ENCODE measurements at regions not wholly inside any gene's neighbourhood (a gene's known extent, or its start where the extent isn't known, plus 50 kb on each side); places are given as distances from the start of the nearest gene placed in this dataset.

- TF ChIP-seq, protein P1, sequence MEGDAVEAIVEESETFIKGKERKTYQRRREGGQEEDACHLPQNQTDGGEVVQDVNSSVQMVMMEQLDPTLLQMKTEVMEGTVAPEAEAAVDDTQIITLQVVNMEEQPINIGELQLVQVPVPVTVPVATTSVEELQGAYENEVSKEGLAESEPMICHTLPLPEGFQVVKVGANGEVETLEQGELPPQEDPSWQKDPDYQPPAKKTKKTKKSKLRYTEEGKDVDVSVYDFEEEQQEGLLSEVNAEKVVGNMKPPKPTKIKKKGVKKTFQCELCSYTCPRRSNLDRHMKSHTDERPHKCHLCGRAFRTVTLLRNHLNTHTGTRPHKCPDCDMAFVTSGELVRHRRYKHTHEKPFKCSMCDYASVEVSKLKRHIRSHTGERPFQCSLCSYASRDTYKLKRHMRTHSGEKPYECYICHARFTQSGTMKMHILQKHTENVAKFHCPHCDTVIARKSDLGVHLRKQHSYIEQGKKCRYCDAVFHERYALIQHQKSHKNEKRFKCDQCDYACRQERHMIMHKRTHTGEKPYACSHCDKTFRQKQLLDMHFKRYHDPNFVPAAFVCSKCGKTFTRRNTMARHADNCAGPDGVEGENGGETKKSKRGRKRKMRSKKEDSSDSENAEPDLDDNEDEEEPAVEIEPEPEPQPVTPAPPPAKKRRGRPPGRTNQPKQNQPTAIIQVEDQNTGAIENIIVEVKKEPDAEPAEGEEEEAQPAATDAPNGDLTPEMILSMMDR (IDR thresholded peaks at IDR 0.05), result no peak
These were observed 114.4 kb downstream of the TENT4A start for GRCh38 chr5:6827526-6828219.

- TF ChIP-seq, protein P1 (IDR thresholded peaks at IDR 0.05), result no peak
These were observed 116.0 kb downstream of the TENT4A start for GRCh38 chr5:6829150-6829784.

DNA sequence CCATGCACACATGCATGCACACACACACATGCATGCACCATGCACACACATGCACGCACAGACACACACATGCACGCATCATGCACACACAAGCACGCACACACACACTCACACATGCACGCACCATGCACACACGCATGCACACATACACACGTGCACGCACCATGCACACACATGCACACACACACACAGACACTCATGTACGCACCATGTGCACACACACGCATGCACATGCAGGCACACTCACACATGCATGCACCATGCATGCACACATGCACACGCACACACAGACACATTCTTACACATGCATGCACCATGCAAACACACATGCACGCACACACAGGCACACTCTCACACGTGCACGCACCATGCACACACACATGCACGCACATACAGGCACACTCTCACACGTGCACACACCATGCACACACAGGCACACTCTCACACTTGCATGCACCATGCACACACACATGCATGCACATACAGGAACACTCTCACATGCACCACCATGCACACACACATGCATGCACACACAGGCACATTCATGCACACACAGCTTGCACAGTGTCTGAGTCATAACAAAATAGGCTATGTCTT, 117.5 kb downstream of the TENT4A start:
- TF ChIP-seq, protein P1 (IDR thresholded peaks at IDR 0.05), result no peak

DNA sequence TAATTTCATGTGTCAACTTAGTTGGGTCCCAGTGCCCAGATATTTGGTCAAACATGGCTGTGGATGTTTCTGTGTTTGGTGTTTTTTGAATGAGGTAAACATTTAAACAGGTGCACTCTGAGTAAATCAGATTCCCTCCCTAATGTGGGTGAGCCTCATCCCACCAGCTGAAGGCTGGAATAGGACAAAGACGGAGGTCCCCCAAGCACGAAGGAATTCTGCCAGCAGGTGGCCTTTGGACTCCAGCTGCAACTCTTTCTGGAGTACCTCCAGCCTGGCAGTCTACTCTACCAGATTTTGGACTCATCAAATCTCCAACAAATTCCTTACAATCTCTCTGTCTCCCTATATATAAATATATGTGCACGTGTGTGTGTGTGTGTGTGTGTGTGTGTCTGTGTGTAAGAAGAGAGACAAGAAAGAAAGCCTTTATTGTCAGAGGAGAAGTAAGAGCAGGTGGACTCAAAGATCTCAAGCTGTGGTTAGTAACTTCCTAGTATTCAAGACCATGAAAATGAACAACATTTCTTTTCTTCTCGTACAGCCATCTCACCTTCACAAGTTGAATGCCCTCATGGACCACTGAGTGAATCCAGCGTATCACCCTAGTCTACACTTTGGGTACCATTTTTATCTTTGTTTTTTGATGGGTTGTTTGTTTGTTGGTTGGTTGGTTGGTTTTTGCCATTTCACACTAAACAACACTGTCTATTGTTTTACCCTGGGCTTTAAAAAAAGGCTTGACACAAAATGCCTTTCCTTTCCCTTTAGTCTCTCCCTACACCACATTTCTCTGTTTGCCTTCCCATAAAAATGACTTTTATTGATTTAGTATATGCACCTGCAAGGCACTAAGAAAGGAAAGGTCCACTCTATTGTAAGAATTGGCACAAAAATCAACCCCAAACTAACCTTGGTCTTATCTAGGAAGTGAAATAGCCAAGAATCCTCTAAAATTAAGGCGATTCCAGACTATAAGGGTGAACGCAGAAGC, 118.7 kb downstream of the TENT4A start:
- TF ChIP-seq, protein P1 (IDR thresholded peaks at IDR 0.05), result no peak

- TF ChIP-seq, protein P1 (IDR thresholded peaks at IDR 0.05), result no peak
These were observed 119.8 kb downstream of the TENT4A start for GRCh38 chr5:6832994-6833393.

DNA sequence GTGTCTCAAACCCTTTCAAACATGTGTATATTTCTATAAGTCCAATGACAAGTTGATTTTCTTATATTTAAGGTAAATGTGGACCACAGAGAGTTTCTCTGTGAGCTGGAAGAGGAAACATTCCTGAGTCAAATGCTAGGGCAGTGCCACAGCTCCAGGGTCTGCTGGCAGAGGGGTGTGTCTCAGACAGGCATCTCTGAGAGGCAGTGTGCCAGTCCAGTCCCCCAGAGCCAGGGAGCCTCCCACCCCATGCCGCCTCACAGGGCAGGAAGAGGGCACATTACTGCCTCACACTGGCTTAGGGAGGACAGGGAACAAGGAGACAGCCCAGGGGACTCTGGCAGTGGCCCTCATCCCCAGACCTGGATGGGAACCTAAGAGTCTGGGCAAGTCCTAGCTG, 120.2 kb downstream of the TENT4A start:
- TF ChIP-seq, protein P1 (IDR thresholded peaks at IDR 0.05), result no peak

DNA sequence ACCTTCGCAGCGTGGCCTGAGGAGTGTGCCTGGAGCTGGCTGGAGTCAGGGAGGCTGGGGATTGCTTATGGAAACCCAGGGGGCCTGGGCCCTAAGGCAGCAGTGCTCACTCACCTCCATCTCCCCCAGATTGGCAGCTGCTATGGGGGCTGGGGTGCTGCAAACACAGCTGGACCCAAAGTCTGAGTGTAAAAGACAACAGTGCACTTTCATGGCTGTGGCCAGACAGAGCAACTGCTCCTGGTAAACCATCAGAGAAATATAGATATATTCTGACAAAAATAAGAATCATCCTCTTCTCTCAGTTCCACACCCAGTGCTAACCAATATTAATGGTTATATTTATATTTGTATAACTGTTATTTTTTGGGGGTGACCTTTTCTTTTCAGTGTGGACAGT, 123.9 kb downstream of the TENT4A start:
- TF ChIP-seq, protein P1 (IDR thresholded peaks at IDR 0.05), result no peak

All from LNCAP (cell line).